H9 (cell line): ENCODE measurements at regions not wholly inside any gene's neighbourhood (a gene's known extent, or its start where the extent isn't known, plus 50 kb on each side); places are given as distances from the start of the nearest gene placed in this dataset.

ENCODE experiments used
- DNase-seq: peaks from one replicate; pipeline ENCODE4 v3.0.0-alpha.2; 2017
- H2AFZ ChIP-seq: one replicate; pipeline ENCODE4 v1.6.1; 2013; ENCODE audit warnings: mild to moderate bottlenecking, low read length, control low read depth, moderate library complexity
- H2AK5ac ChIP-seq: 2 replicates; pipeline ENCODE4 v1.6.1; 2013; ENCODE audit warnings: low read length, control low read depth, mixed read lengths; ENCODE audit not compliant: insufficient read length
- H2BK120ac ChIP-seq: one replicate; pipeline ENCODE4 v1.6.1; 2013; ENCODE audit warnings: low read depth, mild to moderate bottlenecking, low read length, control low read depth, inconsistent platforms; ENCODE audit not compliant: poor library complexity, severe bottlenecking
- H2BK12ac ChIP-seq: 2 replicates; pipeline ENCODE4 v1.6.1; 2013; ENCODE audit warnings: low read length, control low read depth, mixed read lengths, low read depth; ENCODE audit not compliant: insufficient read length
- H2BK15ac ChIP-seq: 2 replicates; pipeline ENCODE4 v1.6.1; 2013; ENCODE audit warnings: low read depth, low read length, control low read depth
- H2BK20ac ChIP-seq: one replicate; pipeline ENCODE4 v1.6.1; 2013; ENCODE audit warnings: low read depth, mild to moderate bottlenecking, low read length, control low read depth, inconsistent platforms; ENCODE audit not compliant: poor library complexity, severe bottlenecking
- H2BK5ac ChIP-seq: 2 replicates; pipeline ENCODE4 v1.6.1; 2013; ENCODE audit warnings: low read length, control low read depth, mixed read lengths; ENCODE audit not compliant: insufficient read length
- H3K14ac ChIP-seq: 2 replicates; pipeline ENCODE4 v1.6.1; 2013; ENCODE audit warnings: low read length, control low read depth; ENCODE audit not compliant: insufficient read depth
- H3K18ac ChIP-seq: 2 replicates; pipeline ENCODE4 v1.6.1; 2013; ENCODE audit warnings: low read depth, mild to moderate bottlenecking, mixed read lengths, low read length, control low read depth; ENCODE audit not compliant: insufficient read length
- H3K23ac ChIP-seq: 2 replicates; pipeline ENCODE4 v1.6.1; 2013; ENCODE audit warnings: low read length, control low read depth, mixed read lengths, low read depth; ENCODE audit not compliant: insufficient read length
- H3K23me2 ChIP-seq: 2 replicates; pipeline ENCODE4 v1.6.1; 2013; ENCODE audit warnings: low read depth, mild to moderate bottlenecking, mixed read lengths, low read length, control low read depth; ENCODE audit not compliant: insufficient read length, poor library complexity, severe bottlenecking
- H3K27ac ChIP-seq: 2 replicates; pipeline ENCODE4 v1.5.1; 2013; ENCODE audit warnings: low read length, control low read depth, mixed read lengths, low read depth; ENCODE audit not compliant: insufficient read length
- H3K27me3 ChIP-seq: 2 replicates; pipeline ENCODE4 v1.6.1; 2013; ENCODE audit warnings: low read length, control low read depth, inconsistent platforms; ENCODE audit not compliant: insufficient read depth
- H3K4ac ChIP-seq: 2 replicates; pipeline ENCODE4 v1.6.1; 2013; ENCODE audit warnings: low read depth, mild to moderate bottlenecking, control low read depth, inconsistent platforms, low read length, moderate library complexity
- H3K4me1 ChIP-seq: 2 replicates; pipeline ENCODE4 v1.6.1; 2013; ENCODE audit warnings: low read length, control low read depth, inconsistent platforms; ENCODE audit not compliant: insufficient read depth
- H3K4me2 ChIP-seq: 2 replicates; pipeline ENCODE4 v1.6.1; 2013; ENCODE audit warnings: low read length, control low read depth, mixed read lengths; ENCODE audit not compliant: insufficient read length, insufficient read depth
- H3K56ac ChIP-seq: 2 replicates; pipeline ENCODE4 v1.6.1; 2013; ENCODE audit warnings: low read depth, mild to moderate bottlenecking, mixed read lengths, low read length, control low read depth; ENCODE audit not compliant: insufficient read length
- H3K79me1 ChIP-seq: 2 replicates; pipeline ENCODE4 v1.6.1; 2013; ENCODE audit warnings: low read depth, mild to moderate bottlenecking, moderate library complexity, low read length, control low read depth, inconsistent platforms; ENCODE audit not compliant: insufficient read depth, poor library complexity, severe bottlenecking
- H3K79me2 ChIP-seq: 2 replicates; pipeline ENCODE4 v1.6.1; 2013; ENCODE audit warnings: low read length, control low read depth, inconsistent platforms; ENCODE audit not compliant: insufficient read depth
- H3K9ac ChIP-seq: 2 replicates; pipeline ENCODE4 v1.6.1; 2013; ENCODE audit warnings: low read length, control low read depth, mixed read lengths; ENCODE audit not compliant: insufficient read length; ENCODE audit errors: extremely low read depth
- H3K9me3 ChIP-seq: one replicate; pipeline ENCODE4 v1.6.1; 2013; ENCODE audit warnings: low read depth, low read length, inconsistent platforms; ENCODE audit not compliant: control insufficient read depth
- H3T11ph ChIP-seq: one replicate; pipeline ENCODE4 v1.6.1; 2013; ENCODE audit warnings: mild to moderate bottlenecking, low read length, control low read depth, inconsistent platforms
- H4K20me1 ChIP-seq: one replicate; pipeline ENCODE4 v1.6.1; 2013; ENCODE audit not compliant: control insufficient read depth, insufficient read length, insufficient read depth
- H4K5ac ChIP-seq: 2 replicates; pipeline ENCODE4 v1.6.1; 2013; ENCODE audit warnings: low read depth, mild to moderate bottlenecking, mixed read lengths, low read length, control low read depth; ENCODE audit not compliant: insufficient read length
- H4K8ac ChIP-seq: replicated peaks from 2 replicates; pipeline ENCODE4 v1.6.1; 2013; ENCODE audit warnings: low read length, control low read depth, mixed read lengths, low read depth; ENCODE audit not compliant: insufficient read length
- H4K91ac ChIP-seq: 2 replicates; pipeline ENCODE4 v1.6.1; 2013; ENCODE audit warnings: low read depth, mild to moderate bottlenecking, moderate library complexity, mixed read lengths, low read length, control low read depth; ENCODE audit not compliant: insufficient read length
- H3K27ac Mint-ChIP-seq, 3 experiments: 2 replicates in 2 of 3; 3 replicates in 1 of 3; pipeline ENCODE4 v1.8.0; 2020 to 2021; ENCODE audit warnings: mixed read lengths in 3 of 3, mild to moderate bottlenecking in 1 of 3, moderate library complexity in 1 of 3
- H3K27me3 Mint-ChIP-seq: 2 replicates; pipeline ENCODE4 v1.8.0; 2021; ENCODE audit warnings: low read depth, mild to moderate bottlenecking, moderate library complexity, mixed read lengths
- H3K36me3 Mint-ChIP-seq, 3 experiments: 2 replicates in 2 of 3; 3 replicates in 1 of 3; pipeline ENCODE4 v1.8.0; 2020 to 2021; ENCODE audit warnings: low read depth in 3 of 3, mixed read lengths in 3 of 3; ENCODE audit not compliant: insufficient read depth in 1 of 3
- H3K4me1 Mint-ChIP-seq, 2 experiments: 2 replicates each; pipeline ENCODE4 v1.8.0; 2020; ENCODE audit warnings: mixed read lengths in 2 of 2
- H3K4me3 Mint-ChIP-seq, 2 experiments: 2 replicates in 1 of 2; 3 replicates in 1 of 2; pipeline ENCODE4 v1.8.0; 2020 to 2021; ENCODE audit warnings: mild to moderate bottlenecking in 2 of 2, mixed read lengths in 2 of 2, moderate library complexity in 1 of 2
- H3K9me3 Mint-ChIP-seq, 2 experiments: 2 replicates in 1 of 2; 3 replicates in 1 of 2; pipeline ENCODE4 v1.8.0; 2020; ENCODE audit warnings: mild to moderate bottlenecking in 2 of 2, mixed read lengths in 2 of 2, moderate library complexity in 1 of 2
- WGBS: extraction: QIAGEN DNeasy Blood & Tissue Kit; methylation state at CpG from one replicate; pipeline ENCODE4 v1.1.7; 2013; ENCODE audit warnings: missing lambda C conversion rate, low lambda C conversion rate, mixed read lengths; ENCODE audit not compliant: insufficient read length; ENCODE audit errors: extremely low coverage; 5-methylcytosine and 5-hydroxymethylcytosine counted together
- TF ChIP-seq, protein P1 (sequence below): fragments of 200-600 bp; sonication (generic); conservative IDR thresholded peaks from 3 replicates; pipeline ENCODE4 v1.8.0; 2021; ENCODE audit warnings: antibody characterized with exemption, mild to moderate bottlenecking

DNA sequence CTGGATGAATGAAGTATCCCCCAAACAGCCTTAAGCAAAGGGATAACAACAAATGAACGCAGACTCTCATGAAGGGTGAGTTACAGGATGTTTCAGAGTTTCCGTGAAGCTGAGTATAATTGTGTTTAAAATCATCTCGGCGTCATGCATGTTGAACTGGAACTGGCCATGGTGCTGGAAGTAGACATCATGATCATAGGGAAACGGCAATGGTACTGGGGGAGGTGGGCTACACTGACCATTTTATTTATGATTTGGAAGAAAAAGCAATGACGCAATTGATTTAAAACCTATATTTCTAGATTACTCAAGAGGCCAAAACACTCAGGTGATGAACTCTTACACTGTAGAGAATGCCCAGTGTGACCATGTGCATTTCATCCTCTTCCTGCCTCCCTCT is 387.9 kb upstream of the MYT1L start:
- H2BK120ac ChIP-seq: no peak overlapping the region
- no peak overlapping the region for H3K14ac ChIP-seq
- H3K23ac ChIP-seq: no peak overlapping the region
- no peaks in the 10 kb centered on the region for H3K27me3 ChIP-seq
- no peak overlapping the region for H3K4ac ChIP-seq
- no peak overlapping the region for H2AFZ ChIP-seq
- H2BK5ac ChIP-seq: no peak overlapping the region
- no peaks in the 10 kb centered on the region for H3K9me3 ChIP-seq
- H3K23me2 ChIP-seq: no peaks in the 10 kb centered on the region
- H2BK15ac ChIP-seq: no peak overlapping the region
- no peak overlapping the region for H2BK20ac ChIP-seq
- no peaks in the 10 kb centered on the region for H3K4me1 Mint-ChIP-seq
- no peak overlapping the region for H3K9ac ChIP-seq
- H3K4me3 Mint-ChIP-seq: no peak overlapping the region
- no peak overlapping the region for H3K27ac ChIP-seq
- no peak overlapping the region for H3K4me2 ChIP-seq
- no peaks in the 10 kb centered on the region for H3K79me1 ChIP-seq
- H3K79me2 ChIP-seq: no peaks in the 10 kb centered on the region
- H3K18ac ChIP-seq: no peak overlapping the region
- no peak overlapping the region for H2BK12ac ChIP-seq
- H4K5ac ChIP-seq: no peak overlapping the region
- no peak overlapping the region for H3K56ac ChIP-seq
- H3K4me1 ChIP-seq: no peaks in the 10 kb centered on the region
- no peak overlapping the region for H4K91ac ChIP-seq
- peaks cover 0 to 3% of the 10 kb centered on the region in 2 experiments; a peak in 2 of 5 replicates for H3K9me3 Mint-ChIP-seq
- H3K36me3 Mint-ChIP-seq: no peaks in the 10 kb centered on the region; a peak in 1 of 7 replicates
- no CpG with 5 or more reads among the region's 6 CpGs for WGBS
- no peak overlapping the region for H2AK5ac ChIP-seq
- no peaks in the 10 kb centered on the region for H4K20me1 ChIP-seq
- no peak overlapping the region for H3K27ac Mint-ChIP-seq
- TF ChIP-seq, protein P1, sequence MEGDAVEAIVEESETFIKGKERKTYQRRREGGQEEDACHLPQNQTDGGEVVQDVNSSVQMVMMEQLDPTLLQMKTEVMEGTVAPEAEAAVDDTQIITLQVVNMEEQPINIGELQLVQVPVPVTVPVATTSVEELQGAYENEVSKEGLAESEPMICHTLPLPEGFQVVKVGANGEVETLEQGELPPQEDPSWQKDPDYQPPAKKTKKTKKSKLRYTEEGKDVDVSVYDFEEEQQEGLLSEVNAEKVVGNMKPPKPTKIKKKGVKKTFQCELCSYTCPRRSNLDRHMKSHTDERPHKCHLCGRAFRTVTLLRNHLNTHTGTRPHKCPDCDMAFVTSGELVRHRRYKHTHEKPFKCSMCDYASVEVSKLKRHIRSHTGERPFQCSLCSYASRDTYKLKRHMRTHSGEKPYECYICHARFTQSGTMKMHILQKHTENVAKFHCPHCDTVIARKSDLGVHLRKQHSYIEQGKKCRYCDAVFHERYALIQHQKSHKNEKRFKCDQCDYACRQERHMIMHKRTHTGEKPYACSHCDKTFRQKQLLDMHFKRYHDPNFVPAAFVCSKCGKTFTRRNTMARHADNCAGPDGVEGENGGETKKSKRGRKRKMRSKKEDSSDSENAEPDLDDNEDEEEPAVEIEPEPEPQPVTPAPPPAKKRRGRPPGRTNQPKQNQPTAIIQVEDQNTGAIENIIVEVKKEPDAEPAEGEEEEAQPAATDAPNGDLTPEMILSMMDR: no peak
- peaks cover 29% of the 10 kb centered on the region for H3K27me3 Mint-ChIP-seq
- no peak overlapping the region for H4K8ac ChIP-seq
- DNase-seq: no peak
- no peak overlapping the region for H3T11ph ChIP-seq
